Stimulated activated effector memory CD8-positive, alpha-beta T cell treated with anti-CD3 and anti-CD28 coated beads, Interleukin-12 subunit alpha, Interleukin-12 subunit beta, amount 100 ng/mL, for 72 hours (primary cell): ENCODE measurements at regions not wholly inside any gene's neighbourhood (a gene's known extent, or its start where the extent isn't known, plus 50 kb on each side); places are given as distances from the start of the nearest gene placed in this dataset.
A peak's percentile ranks its signal among the peaks of the same experiment; 100 is the strongest.

Experiments used
- ATAC-seq: fragments of 150-1000 bp; cut with Tn5 transposase; 2 replicates; pipeline ENCODE4 v1.10.0; 2021
- DNase-seq, 2 donors: peaks; one replicate each; pipeline ENCODE4 v3.0.0; 2021 to 2022; ENCODE audit warnings: low spot score in 2 of 2
- H3K27ac Mint-ChIP-seq: one replicate; pipeline ENCODE4 v1.8.0; 2022; ENCODE audit warnings: mild to moderate bottlenecking, mixed read lengths
- H3K36me3 Mint-ChIP-seq: one replicate; pipeline ENCODE4 v1.8.0; 2022; ENCODE audit warnings: mild to moderate bottlenecking, mixed read lengths
- H3K4me1 Mint-ChIP-seq: one replicate; pipeline ENCODE4 v1.8.0; 2022; ENCODE audit warnings: mixed read lengths
- H3K4me3 Mint-ChIP-seq: one replicate; pipeline ENCODE4 v1.8.0; 2022; ENCODE audit warnings: mild to moderate bottlenecking, mixed read lengths
- H3K9me3 Mint-ChIP-seq: one replicate; pipeline ENCODE4 v1.8.0; 2022; ENCODE audit warnings: mixed read lengths

- H3K9me3 Mint-ChIP-seq, result no peaks in the 10 kb centered on the region
- peak overlapping the region; percentile 99 for H3K27ac Mint-ChIP-seq
- peaks cover 59% of the 10 kb centered on the region for H3K36me3 Mint-ChIP-seq
- ATAC-seq (no peak), DNase-seq (no peak)
- peak overlapping the region; percentile 95 for H3K4me3 Mint-ChIP-seq
- peaks cover 81% of the 10 kb centered on the region for H3K4me1 Mint-ChIP-seq
Measured at GRCh38 chr2:8485736-8486135, 196.1 kb upstream of the ID2 start.

GRCh38 chr2:8486141-8486540 is 195.7 kb upstream of the ID2 start:
- ATAC-seq (peak; percentile 45), DNase-seq (no peak)
- Mint-ChIP-seq H3K27ac (peak overlapping the region; percentile 99), H3K4me1 (peaks cover 77% of the 10 kb centered on the region), H3K36me3 (peaks cover 57% of the 10 kb centered on the region), H3K4me3 (peak overlapping the region; percentile 95), H3K9me3 (no peaks in the 10 kb centered on the region)

GRCh38 chr2:8487461-8487932 is 194.4 kb upstream of the ID2 start:
- Mint-ChIP-seq H3K4me3 (peak overlapping the region; percentile 95), H3K36me3 (peaks cover 44% of the 10 kb centered on the region), H3K27ac (peak overlapping the region; percentile 99), H3K9me3 (no peaks in the 10 kb centered on the region), H3K4me1 (peaks cover 64% of the 10 kb centered on the region)
- DNase-seq (no peak), ATAC-seq (peak; percentile 37)

GRCh38 chr2:8488001-8488738 is 193.7 kb upstream of the ID2 start:
- peaks cover 37% of the 10 kb centered on the region for H3K36me3 Mint-ChIP-seq
- H3K27ac Mint-ChIP-seq, result peak overlapping the region; percentile 99
- H3K4me3 Mint-ChIP-seq, result peak overlapping the region; percentile 95
- peaks cover 57% of the 10 kb centered on the region for H3K4me1 Mint-ChIP-seq
- ATAC-seq (peak; percentile 90), DNase-seq (peak in 1 of 2 donors; percentile 80)
- no peaks in the 10 kb centered on the region for H3K9me3 Mint-ChIP-seq

- Mint-ChIP-seq H3K9me3 (no peaks in the 10 kb centered on the region), H3K4me3 (peak overlapping the region; percentile 95), H3K4me1 (peaks cover 54% of the 10 kb centered on the region), H3K36me3 (peaks cover 32% of the 10 kb centered on the region), H3K27ac (peak overlapping the region; percentile 99)
- ATAC-seq, result no peak
- DNase-seq, result no peak
Measured at GRCh38 chr2:8489221-8489620, 192.6 kb upstream of the ID2 start.

- peaks cover 55% of the 10 kb centered on the region for H3K4me1 Mint-ChIP-seq
- peak overlapping the region; percentile 99 for H3K27ac Mint-ChIP-seq
- peaks cover 34% of the 10 kb centered on the region for H3K36me3 Mint-ChIP-seq
Measured at GRCh38 chr2:8489751-8490150, 192.1 kb upstream of the ID2 start.

GRCh38 chr2:8490166-8490721 is 191.6 kb upstream of the ID2 start:
- DNase-seq (no peak), ATAC-seq (no peak)
- no peaks in the 10 kb centered on the region for H3K9me3 Mint-ChIP-seq
- H3K4me1 Mint-ChIP-seq, result peaks cover 56% of the 10 kb centered on the region
- peaks cover 37% of the 10 kb centered on the region for H3K36me3 Mint-ChIP-seq
- peak overlapping the region; percentile 99 for H3K27ac Mint-ChIP-seq
- peak overlapping the region; percentile 95 for H3K4me3 Mint-ChIP-seq

More at GRCh38 chr2:8489751-8490150, 192.1 kb upstream of the ID2 start:
- Mint-ChIP-seq H3K4me3 (peak overlapping the region; percentile 95), H3K9me3 (no peaks in the 10 kb centered on the region)
- DNase-seq (no peak), ATAC-seq (no peak)

- Mint-ChIP-seq H3K27ac (peak overlapping the region; percentile 29), H3K9me3 (no peaks in the 10 kb centered on the region), H3K4me3 (no peak overlapping the region), H3K36me3 (peaks cover 35% of the 10 kb centered on the region), H3K4me1 (peaks cover 61% of the 10 kb centered on the region)
- no peak for DNase-seq
- ATAC-seq, result no peak
Measured at GRCh38 chr2:8491296-8492027, 190.4 kb upstream of the ID2 start.

GRCh38 chr2:8494151-8494550 is 187.7 kb upstream of the ID2 start:
- Mint-ChIP-seq H3K4me3 (no peak overlapping the region), H3K27ac (peak overlapping the region; percentile 69), H3K4me1 (peaks cover 51% of the 10 kb centered on the region), H3K36me3 (peaks cover 8% of the 10 kb centered on the region), H3K9me3 (no peaks in the 10 kb centered on the region)
- DNase-seq, result no peak
- ATAC-seq, result no peak

GRCh38 chr2:8494589-8494988 is 187.3 kb upstream of the ID2 start:
- peaks cover 49% of the 10 kb centered on the region for H3K4me1 Mint-ChIP-seq
- DNase-seq, result no peak
- no peak for ATAC-seq
- peaks cover 5% of the 10 kb centered on the region for H3K36me3 Mint-ChIP-seq
- no peaks in the 10 kb centered on the region for H3K9me3 Mint-ChIP-seq
- peak overlapping the region; percentile 69 for H3K27ac Mint-ChIP-seq
- H3K4me3 Mint-ChIP-seq, result no peak overlapping the region

GRCh38 chr2:8495189-8495989 is 186.5 kb upstream of the ID2 start:
- peaks cover 41% of the 10 kb centered on the region for H3K4me1 Mint-ChIP-seq
- no peak overlapping the region for H3K4me3 Mint-ChIP-seq
- H3K9me3 Mint-ChIP-seq, result no peaks in the 10 kb centered on the region
- DNase-seq (no peak), ATAC-seq (no peak)
- H3K27ac Mint-ChIP-seq, result peak overlapping the region; percentile 69
- peaks cover 5% of the 10 kb centered on the region for H3K36me3 Mint-ChIP-seq

GRCh38 chr2:8496079-8496478 is 185.8 kb upstream of the ID2 start:
- ATAC-seq, result no peak
- H3K27ac Mint-ChIP-seq, result peak overlapping the region; percentile 47
- H3K4me1 Mint-ChIP-seq, result peaks cover 38% of the 10 kb centered on the region
- H3K36me3 Mint-ChIP-seq, result peaks cover 5% of the 10 kb centered on the region
- DNase-seq, result no peak
- H3K9me3 Mint-ChIP-seq, result no peaks in the 10 kb centered on the region
- H3K4me3 Mint-ChIP-seq, result no peak overlapping the region

GRCh38 chr2:8496617-8497016 is 185.2 kb upstream of the ID2 start:
- no peak overlapping the region for H3K4me3 Mint-ChIP-seq
- H3K27ac Mint-ChIP-seq, result peak overlapping the region; percentile 4
- H3K36me3 Mint-ChIP-seq, result peaks cover 5% of the 10 kb centered on the region
- peaks cover 38% of the 10 kb centered on the region for H3K4me1 Mint-ChIP-seq
- no peaks in the 10 kb centered on the region for H3K9me3 Mint-ChIP-seq
- DNase-seq, result no peak
- ATAC-seq, result no peak

GRCh38 chr2:8498994-8499393 is 182.9 kb upstream of the ID2 start:
- no peak for DNase-seq
- H3K4me3 Mint-ChIP-seq, result no peak overlapping the region
- H3K9me3 Mint-ChIP-seq, result no peaks in the 10 kb centered on the region
- peaks cover 5% of the 10 kb centered on the region for H3K36me3 Mint-ChIP-seq
- peaks cover 37% of the 10 kb centered on the region for H3K4me1 Mint-ChIP-seq
- H3K27ac Mint-ChIP-seq, result no peak overlapping the region
- no peak for ATAC-seq
